BLaER1 treated with 17β-estradiol and CSF1 and Interleukin-3, amounts not matched to agents 10 nM and 100 nM (cell line): ENCODE measurements at regions not wholly inside any gene's neighbourhood (a gene's known extent, or its start where the extent isn't known, plus 50 kb on each side); places are given as distances from the start of the nearest gene placed in this dataset.
"Not testable (repeated sequence)": the region's sequence is repeated elsewhere in the genome, so short reads cannot be mapped to it uniquely, and the experiment has no call there.

Experiments
- H3K27ac ChIP-seq, 11 experiments: shearing (Covaris generic); formaldehyde crosslinking; 2 replicates each; pipeline ENCODE4 v1.8.1; 2022
- H3K27me3 ChIP-seq, 11 experiments: shearing (Covaris generic); formaldehyde crosslinking; 2 replicates each; pipeline ENCODE4 v1.8.1; 2022
- H3K36me3 ChIP-seq, 11 experiments: shearing (Covaris generic); formaldehyde crosslinking; 2 replicates each; pipeline ENCODE4 v1.8.1; 2022
- H3K4me1 ChIP-seq, 10 experiments: shearing (Covaris generic); formaldehyde crosslinking; 2 replicates each; pipeline ENCODE4 v1.8.1; 2022
- H3K4me2 ChIP-seq, 11 experiments: shearing (Covaris generic); formaldehyde crosslinking; 2 replicates each; pipeline ENCODE4 v1.8.1; 2022
- H3K4me3 ChIP-seq, 10 experiments: shearing (Covaris generic); formaldehyde crosslinking; 2 replicates each; pipeline ENCODE4 v1.8.1; 2022
- H3K9ac ChIP-seq, 11 experiments: shearing (Covaris generic); formaldehyde crosslinking; 2 replicates each; pipeline ENCODE4 v1.8.1; 2022
- H3K9me3 ChIP-seq, 11 experiments: shearing (Covaris generic); formaldehyde crosslinking; replicated peaks in 1 of 11; 2 replicates each; pipeline ENCODE4 v1.8.1; 2022
- H4K20me1 ChIP-seq, 11 experiments: shearing (Covaris generic); formaldehyde crosslinking; 2 replicates each; pipeline ENCODE4 v1.8.1; 2022
- Cebpa-rat ChIP-seq, 11 experiments: shearing (Covaris generic); IDR thresholded peaks; 2 replicates each; pipeline ENCODE4 v1.8.1; 2022

- no peak overlapping the region for H3K27ac ChIP-seq
- H3K4me1 ChIP-seq, result no peaks in the 10 kb centered on the region
- no peaks in the 10 kb centered on the region for H3K36me3 ChIP-seq
- no peaks in the 10 kb centered on the region for H4K20me1 ChIP-seq
- H3K27me3 ChIP-seq, result no peaks in the 10 kb centered on the region
- no peak overlapping the region for H3K9ac ChIP-seq
- H3K9me3 ChIP-seq, result no peaks in the 10 kb centered on the region; a peak in 1 of 22 replicates
- TF ChIP-seq Cebpa-rat (IDR thresholded peaks at IDR 0.05), result no peak
- no peak overlapping the region for H3K4me3 ChIP-seq
- no peak overlapping the region for H3K4me2 ChIP-seq
Measured at GRCh38 chr16:60686824-60687223, 1349.4 kb downstream of the CDH8 start.

GRCh38 chr16:60684002-60684401 lies 1352.2 kb downstream of the CDH8 start:
- Histone ChIP-seq H3K36me3 (no peaks in the 10 kb centered on the region), H3K4me2 (no peak overlapping the region), H3K4me3 (no peak overlapping the region), H3K27me3 (no peaks in the 10 kb centered on the region), H4K20me1 (no peaks in the 10 kb centered on the region), H3K9me3 (no peaks in the 10 kb centered on the region; a peak in 1 of 22 replicates), H3K27ac (no peak overlapping the region), H3K9ac (no peak overlapping the region), H3K4me1 (no peaks in the 10 kb centered on the region)
- no peak for TF ChIP-seq Cebpa-rat (IDR thresholded peaks at IDR 0.05)

- Histone ChIP-seq H3K9ac (no peak overlapping the region), H3K4me1 (no peaks in the 10 kb centered on the region), H3K27ac (no peak overlapping the region), H3K4me3 (no peak overlapping the region), H3K9me3 (no peaks in the 10 kb centered on the region; a peak in 1 of 22 replicates), H3K36me3 (no peaks in the 10 kb centered on the region), H3K4me2 (no peak overlapping the region), H4K20me1 (no peaks in the 10 kb centered on the region), H3K27me3 (no peaks in the 10 kb centered on the region)
- no peak for TF ChIP-seq Cebpa-rat (IDR thresholded peaks at IDR 0.05)
Measured at GRCh38 chr16:60682219-60682618, 1354.0 kb downstream of the CDH8 start.

- Histone ChIP-seq H3K4me3 (no peak overlapping the region), H3K9me3 (no peaks in the 10 kb centered on the region), H3K9ac (no peak overlapping the region), H3K4me2 (no peak overlapping the region), H3K27ac (no peak overlapping the region), H3K36me3 (no peaks in the 10 kb centered on the region), H3K27me3 (no peaks in the 10 kb centered on the region), H3K4me1 (no peaks in the 10 kb centered on the region), H4K20me1 (no peaks in the 10 kb centered on the region)
- TF ChIP-seq Cebpa-rat (IDR thresholded peaks at IDR 0.05), result no peak
Measured at GRCh38 chr16:60681043-60681442, 1355.2 kb downstream of the CDH8 start.

- H3K4me1 ChIP-seq, result no peaks in the 10 kb centered on the region
- H3K9ac ChIP-seq, result no peak overlapping the region
- H3K9me3 ChIP-seq, result no peaks in the 10 kb centered on the region
- no peaks in the 10 kb centered on the region for H3K27me3 ChIP-seq
- H3K36me3 ChIP-seq, result no peaks in the 10 kb centered on the region
- TF ChIP-seq Cebpa-rat (IDR thresholded peaks at IDR 0.05), result no peak
- H4K20me1 ChIP-seq, result no peaks in the 10 kb centered on the region
- H3K4me3 ChIP-seq, result no peak overlapping the region
- H3K27ac ChIP-seq, result no peak overlapping the region
- H3K4me2 ChIP-seq, result no peak overlapping the region
Measured at GRCh38 chr16:60675022-60675421, 1361.2 kb downstream of the CDH8 start.

GRCh38 chr16:60674241-60674640 lies 1362.0 kb downstream of the CDH8 start:
- Histone ChIP-seq H3K4me3 (no peak overlapping the region), H3K27me3 (no peaks in the 10 kb centered on the region), H3K36me3 (no peaks in the 10 kb centered on the region), H3K27ac (no peak overlapping the region), H3K9ac (no peak overlapping the region), H4K20me1 (no peaks in the 10 kb centered on the region), H3K4me2 (no peak overlapping the region), H3K4me1 (no peaks in the 10 kb centered on the region), H3K9me3 (no peaks in the 10 kb centered on the region)
- TF ChIP-seq Cebpa-rat (IDR thresholded peaks at IDR 0.05), result no peak

- no peak for TF ChIP-seq Cebpa-rat (IDR thresholded peaks at IDR 0.05)
- H3K27ac ChIP-seq, result no peak overlapping the region
Measured at GRCh38 chr16:60655514-60656153, 1380.6 kb downstream of the CDH8 start.

GRCh38 chr16:60651346-60651745 lies 1384.9 kb downstream of the CDH8 start:
- no peak for TF ChIP-seq Cebpa-rat (IDR thresholded peaks at IDR 0.05)
- no peaks in the 10 kb centered on the region for H3K36me3 ChIP-seq

More at GRCh38 chr16:60655514-60656153, 1380.6 kb downstream of the CDH8 start:
- H3K4me2 ChIP-seq, result no peak overlapping the region
- H3K9me3 ChIP-seq, result no peaks in the 10 kb centered on the region
- H4K20me1 ChIP-seq, result no peaks in the 10 kb centered on the region
- no peak overlapping the region for H3K4me3 ChIP-seq
- H3K36me3 ChIP-seq, result no peaks in the 10 kb centered on the region
- no peak overlapping the region for H3K9ac ChIP-seq
- no peaks in the 10 kb centered on the region for H3K4me1 ChIP-seq
- H3K27me3 ChIP-seq, result no peaks in the 10 kb centered on the region

GRCh38 chr16:60648290-60648689 lies 1387.9 kb downstream of the CDH8 start:
- no peak for TF ChIP-seq Cebpa-rat (IDR thresholded peaks at IDR 0.05)
- H3K27me3 ChIP-seq, result no peaks in the 10 kb centered on the region
- no peaks in the 10 kb centered on the region for H3K36me3 ChIP-seq
- no peak overlapping the region for H3K27ac ChIP-seq
- no peaks in the 10 kb centered on the region for H3K9me3 ChIP-seq
- H4K20me1 ChIP-seq, result no peaks in the 10 kb centered on the region
- H3K4me2 ChIP-seq, result no peak overlapping the region
- H3K9ac ChIP-seq, result no peak overlapping the region
- no peak overlapping the region for H3K4me3 ChIP-seq
- no peaks in the 10 kb centered on the region for H3K4me1 ChIP-seq

More at GRCh38 chr16:60651346-60651745, 1384.9 kb downstream of the CDH8 start:
- H3K9me3 ChIP-seq, result no peaks in the 10 kb centered on the region
- no peaks in the 10 kb centered on the region for H4K20me1 ChIP-seq
- H3K27me3 ChIP-seq, result no peaks in the 10 kb centered on the region
- H3K4me3 ChIP-seq, result no peak overlapping the region
- no peak overlapping the region for H3K27ac ChIP-seq
- no peak overlapping the region for H3K9ac ChIP-seq
- no peak overlapping the region for H3K4me2 ChIP-seq
- no peaks in the 10 kb centered on the region for H3K4me1 ChIP-seq

GRCh38 chr16:60647388-60647787 lies 1388.8 kb downstream of the CDH8 start:
- not testable (repeated sequence) for H3K36me3 ChIP-seq, H3K4me2 ChIP-seq, H3K27ac ChIP-seq, H4K20me1 ChIP-seq, H3K27me3 ChIP-seq, H3K9me3 ChIP-seq, H3K9ac ChIP-seq, H3K4me1 ChIP-seq, H3K4me3 ChIP-seq
